BJ (cell line): ENCODE measurements at regions not wholly inside any gene's neighbourhood (a gene's known extent, or its start where the extent isn't known, plus 50 kb on each side); places are given as distances from the start of the nearest gene placed in this dataset.

Experiments used
- CTCF ChIA-PET: fragments of 350-600 bp; formaldehyde crosslinking; extraction: SDS; loops from one replicate; lab custom pipeline; 2021; ENCODE audit warnings: antibody characterized with exemption, inconsistent platforms; lab: Yijun Ruan, JAX
- POLR2A ChIA-PET: fragments of 300-600 bp; sonication (Branson Sonifier 250); formaldehyde crosslinking; extraction: SDS; loops from one replicate; lab custom pipeline; 2021; ENCODE audit warnings: antibody characterized with exemption; lab: Charles Lee
- DNase-seq: peaks from one replicate; pipeline ENCODE4 v3.0.0-alpha.2; 2011; ENCODE audit warnings: low read depth
- H3K27me3 ChIP-seq: 2 replicates; pipeline ENCODE4 v1.6.0; 2011; ENCODE audit warnings: low read length; ENCODE audit not compliant: control insufficient read depth, insufficient read depth
- H3K36me3 ChIP-seq: 2 replicates; pipeline ENCODE4 v1.5.1; 2011; ENCODE audit warnings: low read length; ENCODE audit not compliant: control insufficient read depth, insufficient read depth
- H3K4me3 ChIP-seq: 2 replicates; pipeline ENCODE4 v1.5.1; 2011; ENCODE audit warnings: low read depth, mild to moderate bottlenecking, control low read depth, low read length
- TF ChIP-seq, protein P1 (sequence below): IDR thresholded peaks from 2 replicates; pipeline ENCODE4 v1.5.1; 2011; ENCODE audit warnings: low read depth, mild to moderate bottlenecking, control low read depth, inconsistent platforms, low read length, moderate library complexity; ENCODE audit not compliant: insufficient read depth

DNA sequence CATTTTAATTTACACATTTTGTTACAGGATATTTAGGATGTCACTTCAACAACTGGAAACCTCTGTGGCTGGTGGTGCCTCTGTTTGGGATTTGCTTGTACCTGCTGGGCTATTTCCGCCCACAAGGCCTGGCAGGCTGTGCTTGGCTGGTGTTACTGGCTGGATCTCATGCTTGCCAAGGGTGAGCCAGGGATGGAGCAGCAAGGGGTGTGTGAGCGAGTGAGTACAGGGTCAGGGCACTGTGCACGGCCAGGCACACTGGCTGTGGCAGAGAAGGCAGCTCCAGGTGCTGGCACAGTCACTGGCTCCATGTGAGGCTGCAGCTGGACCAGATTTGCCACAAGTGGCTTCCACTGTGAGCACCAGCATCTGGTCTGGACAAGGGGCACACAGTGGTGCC, 1254.8 kb downstream of the SLITRK5 start:
- DNase-seq = no peak
- Histone ChIP-seq H3K27me3 (no peaks in the 10 kb centered on the region), H3K36me3 (no peaks in the 10 kb centered on the region), H3K4me3 (no peak overlapping the region)
- POLR2A ChIA-PET = no interaction called here
- CTCF ChIA-PET = no interaction called here
- TF ChIP-seq, protein P1, sequence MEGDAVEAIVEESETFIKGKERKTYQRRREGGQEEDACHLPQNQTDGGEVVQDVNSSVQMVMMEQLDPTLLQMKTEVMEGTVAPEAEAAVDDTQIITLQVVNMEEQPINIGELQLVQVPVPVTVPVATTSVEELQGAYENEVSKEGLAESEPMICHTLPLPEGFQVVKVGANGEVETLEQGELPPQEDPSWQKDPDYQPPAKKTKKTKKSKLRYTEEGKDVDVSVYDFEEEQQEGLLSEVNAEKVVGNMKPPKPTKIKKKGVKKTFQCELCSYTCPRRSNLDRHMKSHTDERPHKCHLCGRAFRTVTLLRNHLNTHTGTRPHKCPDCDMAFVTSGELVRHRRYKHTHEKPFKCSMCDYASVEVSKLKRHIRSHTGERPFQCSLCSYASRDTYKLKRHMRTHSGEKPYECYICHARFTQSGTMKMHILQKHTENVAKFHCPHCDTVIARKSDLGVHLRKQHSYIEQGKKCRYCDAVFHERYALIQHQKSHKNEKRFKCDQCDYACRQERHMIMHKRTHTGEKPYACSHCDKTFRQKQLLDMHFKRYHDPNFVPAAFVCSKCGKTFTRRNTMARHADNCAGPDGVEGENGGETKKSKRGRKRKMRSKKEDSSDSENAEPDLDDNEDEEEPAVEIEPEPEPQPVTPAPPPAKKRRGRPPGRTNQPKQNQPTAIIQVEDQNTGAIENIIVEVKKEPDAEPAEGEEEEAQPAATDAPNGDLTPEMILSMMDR = no peak

DNA sequence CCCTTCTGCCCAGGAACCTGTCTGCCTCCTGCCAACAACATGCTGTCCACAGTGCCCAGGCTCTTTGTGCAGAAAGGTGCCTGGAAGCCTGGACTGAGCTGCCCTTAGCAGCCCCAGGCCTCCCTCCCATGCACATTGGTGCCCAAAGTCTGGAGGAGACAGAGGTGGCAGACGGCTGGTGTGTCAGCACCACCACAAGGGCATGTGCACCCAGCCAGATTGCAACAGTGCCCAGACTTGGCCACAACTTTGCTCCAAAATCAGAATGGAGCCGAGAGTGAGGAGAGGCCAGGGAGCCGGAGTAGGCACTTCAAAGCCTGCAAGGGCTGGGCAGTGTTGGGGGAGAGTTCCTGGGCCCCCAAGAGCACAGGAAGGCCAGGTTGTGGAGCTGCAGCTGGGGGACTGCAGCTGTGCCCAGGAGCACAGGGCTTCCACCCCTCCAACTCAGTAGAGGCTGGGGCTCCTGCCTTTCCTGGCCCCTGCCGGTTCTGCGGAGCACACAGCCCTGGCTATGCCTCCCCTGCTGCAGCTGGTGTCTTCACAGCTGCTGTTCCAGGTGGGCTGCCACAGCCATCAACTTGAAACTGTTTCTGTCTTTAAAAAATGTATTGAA, 1255.8 kb downstream of the SLITRK5 start:
- Histone ChIP-seq H3K36me3 (no peaks in the 10 kb centered on the region), H3K27me3 (no peaks in the 10 kb centered on the region), H3K4me3 (no peak overlapping the region)
- ChIA-PET CTCF (no interaction called here), POLR2A (no interaction called here)
- TF ChIP-seq, protein P1 = no peak
- no peak for DNase-seq

DNA sequence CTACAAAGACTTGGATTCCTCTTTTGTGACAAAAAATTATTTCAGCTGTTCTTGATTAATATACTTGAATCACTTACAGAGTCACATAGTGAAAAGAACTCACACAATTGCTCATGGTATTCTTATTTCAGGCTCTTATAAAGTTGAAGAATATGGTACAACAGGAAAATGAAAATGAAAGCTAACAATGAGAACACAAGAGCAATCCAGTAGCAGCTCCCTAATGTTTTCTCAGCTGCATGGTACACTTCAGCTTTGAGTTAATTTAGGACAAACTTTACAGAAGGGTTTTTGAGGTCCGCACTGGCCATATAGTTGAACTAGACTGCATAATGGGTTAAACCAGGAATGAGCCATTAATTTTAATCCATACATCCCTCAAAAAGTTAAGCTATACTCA, 1261.8 kb downstream of the SLITRK5 start:
- CTCF ChIA-PET = interaction anchor here (0.6 kb wide), 1 partner anchor 161 kb away, joined by 3 read pairs; no protein-coding TSS in a partner anchor
- DNase-seq = no peak
- H3K36me3 ChIP-seq = no peaks in the 10 kb centered on the region
- no peaks in the 10 kb centered on the region for H3K27me3 ChIP-seq
- POLR2A ChIA-PET = no interaction called here
- TF ChIP-seq, protein P1 = no peak
- no peak overlapping the region for H3K4me3 ChIP-seq

DNA sequence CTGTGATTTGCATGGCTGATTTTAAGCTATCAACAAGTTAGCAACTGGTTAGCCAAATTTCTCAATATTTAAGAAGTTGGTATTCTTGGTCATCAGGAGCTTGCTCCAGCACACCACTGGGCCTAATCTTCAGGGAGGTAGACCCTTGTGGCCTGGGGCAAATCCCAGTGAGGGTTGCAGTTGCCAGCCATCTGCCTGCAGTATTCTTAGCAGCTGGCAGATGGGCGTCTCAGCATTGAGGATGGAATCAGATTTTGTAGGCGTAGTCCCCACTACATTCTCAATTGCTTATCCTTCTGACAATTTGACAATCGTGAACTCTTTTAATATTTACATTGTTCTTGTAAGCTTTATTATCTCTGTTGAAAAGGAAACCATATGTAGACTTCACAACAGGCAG, 1266.2 kb downstream of the SLITRK5 start:
- H3K4me3 ChIP-seq = no peak overlapping the region
- POLR2A ChIA-PET = no interaction called here
- no peaks in the 10 kb centered on the region for H3K36me3 ChIP-seq
- CTCF ChIA-PET = no interaction called here
- TF ChIP-seq, protein P1 = no peak
- no peaks in the 10 kb centered on the region for H3K27me3 ChIP-seq
- no peak for DNase-seq

DNA sequence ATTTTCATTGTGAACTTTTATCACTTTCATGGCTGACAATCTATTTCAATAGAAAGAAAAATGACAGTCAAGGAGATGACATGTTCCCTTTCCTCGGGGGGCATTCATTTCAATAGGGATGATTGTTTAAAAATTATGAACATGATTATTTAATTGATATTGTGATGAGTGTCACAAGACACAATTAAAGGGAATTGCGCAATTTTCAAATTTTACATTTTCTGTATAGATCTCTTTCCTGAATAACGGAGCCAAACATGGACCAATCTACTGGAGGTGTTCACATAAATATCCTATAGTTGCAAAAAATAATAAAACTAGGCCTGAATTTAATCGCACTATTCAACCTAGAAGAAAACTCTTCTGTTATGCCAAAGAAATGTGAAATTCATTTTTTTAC, 1274.6 kb downstream of the SLITRK5 start:
- no peaks in the 10 kb centered on the region for H3K36me3 ChIP-seq
- CTCF ChIA-PET = no interaction called here
- POLR2A ChIA-PET = no interaction called here
- TF ChIP-seq, protein P1 = no peak
- no peaks in the 10 kb centered on the region for H3K27me3 ChIP-seq
- no peak for DNase-seq
- H3K4me3 ChIP-seq = no peak overlapping the region
